Osteoblast (primary cell): ENCODE measurements at regions not wholly inside any gene's neighbourhood (a gene's known extent, or its start where the extent isn't known, plus 50 kb on each side); places are given as distances from the start of the nearest gene placed in this dataset.
A peak's percentile ranks its signal among the peaks of the same experiment; 100 is the strongest.

Experiments
- DNase-seq: peaks from one replicate; pipeline ENCODE4 v3.0.0; 2011; ENCODE audit warnings: low spot score, mixed read lengths; ENCODE audit not compliant: insufficient read length; ENCODE audit errors: missing footprints
- H2AFZ ChIP-seq: 2 replicates; pipeline ENCODE4 v1.6.0; 2011; ENCODE audit warnings: mild to moderate bottlenecking, low read length
- H3K27ac ChIP-seq: 2 replicates; pipeline ENCODE4 v1.5.1; 2011; ENCODE audit warnings: mild to moderate bottlenecking, low read depth, low read length, moderate library complexity
- H3K27me3 ChIP-seq: 2 replicates; pipeline ENCODE4 v1.6.0; 2012; ENCODE audit warnings: mild to moderate bottlenecking, control low read depth, inconsistent platforms, low read length, moderate library complexity; ENCODE audit not compliant: insufficient read depth
- H3K36me3 ChIP-seq: 2 replicates; pipeline ENCODE4 v1.5.1; 2011; ENCODE audit warnings: mild to moderate bottlenecking, low read length, control low read depth, moderate library complexity; ENCODE audit not compliant: insufficient read depth
- H3K4me1 ChIP-seq: 2 replicates; pipeline ENCODE4 v1.5.1; 2011; ENCODE audit warnings: mild to moderate bottlenecking, low read length, control low read depth, moderate library complexity; ENCODE audit not compliant: insufficient read depth
- H3K4me2 ChIP-seq: 2 replicates; pipeline ENCODE4 v1.6.0; 2011; ENCODE audit warnings: mild to moderate bottlenecking, low read length; ENCODE audit not compliant: insufficient read depth
- H3K4me3 ChIP-seq: fragments of 200-600 bp; sonication (generic); 3 replicates; pipeline ENCODE4 v1.5.1; 2012; ENCODE audit warnings: mild to moderate bottlenecking, low read length, inconsistent platforms; ENCODE audit not compliant: insufficient read depth
- H3K79me2 ChIP-seq: 2 replicates; pipeline ENCODE4 v1.6.0; 2012; ENCODE audit warnings: mild to moderate bottlenecking, low read length, control low read depth, inconsistent platforms; ENCODE audit not compliant: insufficient read depth
- H3K9me3 ChIP-seq: 2 replicates; pipeline ENCODE4 v1.5.1; 2011; ENCODE audit warnings: low read depth, low read length, control low read depth
- H4K20me1 ChIP-seq: 2 replicates; pipeline ENCODE4 v1.6.0; 2012; ENCODE audit warnings: mild to moderate bottlenecking, low read length, control low read depth; ENCODE audit not compliant: insufficient read depth
- TF ChIP-seq, protein P1 (sequence below): IDR thresholded peaks from 2 replicates; pipeline ENCODE4 v1.5.1; 2011; ENCODE audit warnings: mild to moderate bottlenecking, low read depth, low read length, moderate library complexity; ENCODE audit errors: extremely low read depth

DNA sequence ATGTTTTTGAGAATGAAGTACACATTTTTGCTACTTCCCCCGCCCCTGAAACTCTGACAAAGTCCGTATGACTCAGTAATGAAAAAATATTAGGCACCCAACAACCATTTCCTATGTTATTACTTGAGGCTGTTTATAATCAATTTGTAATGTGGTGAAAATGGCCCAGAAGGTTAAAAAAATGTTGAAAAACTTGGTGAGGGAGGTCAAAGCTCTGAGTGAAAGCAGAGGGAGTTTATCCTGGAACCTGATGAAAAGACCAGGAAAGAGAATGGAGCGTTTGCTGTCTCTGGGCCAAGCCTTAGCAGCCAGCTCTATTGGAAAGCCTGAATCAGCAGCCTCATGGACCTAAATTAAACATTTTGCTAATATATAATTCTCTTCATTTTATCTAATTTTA, 367.7 kb upstream of the NEGR1 start:
- no peak overlapping the region for H3K27ac ChIP-seq
- no peaks in the 10 kb centered on the region for H4K20me1 ChIP-seq
- no peak overlapping the region for H3K4me2 ChIP-seq
- no peaks in the 10 kb centered on the region for H3K36me3 ChIP-seq
- no peaks in the 10 kb centered on the region for H3K9me3 ChIP-seq
- TF ChIP-seq, protein P1, sequence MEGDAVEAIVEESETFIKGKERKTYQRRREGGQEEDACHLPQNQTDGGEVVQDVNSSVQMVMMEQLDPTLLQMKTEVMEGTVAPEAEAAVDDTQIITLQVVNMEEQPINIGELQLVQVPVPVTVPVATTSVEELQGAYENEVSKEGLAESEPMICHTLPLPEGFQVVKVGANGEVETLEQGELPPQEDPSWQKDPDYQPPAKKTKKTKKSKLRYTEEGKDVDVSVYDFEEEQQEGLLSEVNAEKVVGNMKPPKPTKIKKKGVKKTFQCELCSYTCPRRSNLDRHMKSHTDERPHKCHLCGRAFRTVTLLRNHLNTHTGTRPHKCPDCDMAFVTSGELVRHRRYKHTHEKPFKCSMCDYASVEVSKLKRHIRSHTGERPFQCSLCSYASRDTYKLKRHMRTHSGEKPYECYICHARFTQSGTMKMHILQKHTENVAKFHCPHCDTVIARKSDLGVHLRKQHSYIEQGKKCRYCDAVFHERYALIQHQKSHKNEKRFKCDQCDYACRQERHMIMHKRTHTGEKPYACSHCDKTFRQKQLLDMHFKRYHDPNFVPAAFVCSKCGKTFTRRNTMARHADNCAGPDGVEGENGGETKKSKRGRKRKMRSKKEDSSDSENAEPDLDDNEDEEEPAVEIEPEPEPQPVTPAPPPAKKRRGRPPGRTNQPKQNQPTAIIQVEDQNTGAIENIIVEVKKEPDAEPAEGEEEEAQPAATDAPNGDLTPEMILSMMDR: no peak
- peak; percentile 42 for DNase-seq
- H3K4me3 ChIP-seq: no peak overlapping the region
- no peaks in the 10 kb centered on the region for H3K4me1 ChIP-seq
- no peak overlapping the region for H2AFZ ChIP-seq
- H3K27me3 ChIP-seq: no peaks in the 10 kb centered on the region
- H3K79me2 ChIP-seq: no peaks in the 10 kb centered on the region

DNA sequence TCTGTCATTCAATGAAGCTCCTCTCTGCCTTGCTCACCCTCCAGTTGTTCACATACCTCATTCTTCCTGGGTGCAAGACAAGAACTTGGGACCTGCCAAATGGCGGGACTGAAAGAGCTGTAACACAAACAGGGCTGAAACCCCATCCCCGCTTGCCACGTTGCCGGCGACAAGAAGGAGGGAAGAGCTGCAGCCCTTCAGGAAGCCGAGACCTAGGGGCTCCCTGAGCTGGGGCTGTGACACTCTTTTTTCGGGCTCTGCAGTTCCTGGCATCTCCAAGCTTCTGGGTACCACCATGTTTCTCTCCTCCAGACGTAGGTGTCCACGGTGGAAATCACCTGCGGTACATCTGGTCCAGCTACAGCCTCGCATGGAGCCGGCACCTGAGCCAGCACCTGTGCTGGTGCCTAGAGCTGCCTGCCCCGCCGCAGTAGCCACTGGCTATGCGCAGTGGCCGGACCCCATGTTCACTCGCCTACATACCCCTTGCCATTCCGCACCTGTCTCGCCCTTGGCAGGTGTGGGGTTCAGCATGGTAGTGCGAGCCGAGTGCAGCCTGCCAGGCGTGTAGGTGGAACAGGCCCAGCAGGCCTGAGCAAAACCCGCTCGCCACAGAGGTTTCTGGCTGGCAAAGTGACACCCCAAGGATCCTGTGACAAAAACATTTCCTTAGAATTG, 367.0 kb upstream of the NEGR1 start:
- Histone ChIP-seq H3K27me3 (no peaks in the 10 kb centered on the region), H4K20me1 (no peaks in the 10 kb centered on the region), H3K4me3 (no peak overlapping the region), H3K36me3 (no peaks in the 10 kb centered on the region), H3K4me2 (no peak overlapping the region), H3K27ac (no peak overlapping the region), H3K79me2 (no peaks in the 10 kb centered on the region), H3K9me3 (no peaks in the 10 kb centered on the region), H2AFZ (no peak overlapping the region), H3K4me1 (no peaks in the 10 kb centered on the region)
- peak; percentile 4 for DNase-seq
- TF ChIP-seq, protein P1: no peak

- no peak overlapping the region for H3K4me3 ChIP-seq
- no peaks in the 10 kb centered on the region for H3K36me3 ChIP-seq
- H3K9me3 ChIP-seq: no peaks in the 10 kb centered on the region
- no peaks in the 10 kb centered on the region for H3K79me2 ChIP-seq
- no peak overlapping the region for H3K4me2 ChIP-seq
- no peak for DNase-seq
- no peak overlapping the region for H2AFZ ChIP-seq
- TF ChIP-seq, protein P1: no peak
- H4K20me1 ChIP-seq: no peaks in the 10 kb centered on the region
- H3K4me1 ChIP-seq: no peaks in the 10 kb centered on the region
- no peaks in the 10 kb centered on the region for H3K27me3 ChIP-seq
- no peak overlapping the region for H3K27ac ChIP-seq
Measured at GRCh38 chr1:72648465-72648864, 366.1 kb upstream of the NEGR1 start.

- TF ChIP-seq, protein P1: no peak
- Histone ChIP-seq H3K4me2 (no peak overlapping the region), H3K27ac (no peak overlapping the region), H3K4me1 (no peaks in the 10 kb centered on the region), H3K79me2 (no peaks in the 10 kb centered on the region), H3K27me3 (no peaks in the 10 kb centered on the region), H3K9me3 (no peaks in the 10 kb centered on the region), H3K4me3 (no peak overlapping the region), H2AFZ (no peak overlapping the region), H3K36me3 (no peaks in the 10 kb centered on the region), H4K20me1 (no peaks in the 10 kb centered on the region)
- no peak for DNase-seq
Measured at GRCh38 chr1:72643142-72643541, 360.8 kb upstream of the NEGR1 start.
